ENCODE measurements at regions not wholly inside any gene's neighbourhood (a gene's known extent, or its start where the extent isn't known, plus 50 kb on each side); places are given as distances from the start of the nearest gene placed in this dataset.

- TF ChIP-seq CTCF (IDR thresholded peaks at IDR 0.05; ENCODE audit: poor library complexity) (no peak), EZH2phosphoT487 (IDR thresholded peaks at IDR 0.05; ENCODE audit: low read depth, severe bottlenecking, unreplicated experiment) (no peak), EZH2 (IDR thresholded peaks at IDR 0.05; ENCODE audit: borderline replicate concordance) (no peak)
- H3K4me3 ChIP-seq, result no peak overlapping the region
- H4K20me1 ChIP-seq (ENCODE audit: insufficient read depth, poor library complexity, severe bottlenecking), result no peaks in the 10 kb centered on the region
- H3K4me1 ChIP-seq (ENCODE audit: insufficient read depth), result no peaks in the 10 kb centered on the region
- H3K27ac ChIP-seq, result no peak overlapping the region
- no peak for DNase-seq (ENCODE audit: low spot score)
- H3K36me3 ChIP-seq (replicated peaks; ENCODE audit: insufficient read depth, low read depth), result no peaks in the 10 kb centered on the region
- H3K4me2 ChIP-seq, result no peak overlapping the region
- no peaks in the 10 kb centered on the region for H3K79me2 ChIP-seq
- H3K27me3 ChIP-seq, result no peaks in the 10 kb centered on the region
- no peaks in the 10 kb centered on the region for H3K9me3 ChIP-seq (ENCODE audit: low read depth)
- H3K9me2 ChIP-seq (replicated peaks; ENCODE audit: insufficient read depth), result no peaks in the 10 kb centered on the region
- H2AFZ ChIP-seq, result no peak overlapping the region
Measured at GRCh38 chr3:106245400-106245799, 376.6 kb upstream of the CBLB start.

- H3K4me1 ChIP-seq (ENCODE audit: insufficient read depth), result no peaks in the 10 kb centered on the region
- no peak for TF ChIP-seq EZH2phosphoT487 (IDR thresholded peaks at IDR 0.05; ENCODE audit: low read depth, severe bottlenecking, unreplicated experiment)
- TF ChIP-seq EZH2 (IDR thresholded peaks at IDR 0.05; ENCODE audit: borderline replicate concordance), result no peak
- no peak for TF ChIP-seq CTCF (IDR thresholded peaks at IDR 0.05; ENCODE audit: poor library complexity)
- H3K9me2 ChIP-seq (replicated peaks; ENCODE audit: insufficient read depth), result no peaks in the 10 kb centered on the region
- H3K27me3 ChIP-seq, result no peaks in the 10 kb centered on the region
- H3K4me2 ChIP-seq, result no peak overlapping the region
- H2AFZ ChIP-seq, result no peak overlapping the region
- no peak overlapping the region for H3K27ac ChIP-seq
- no peak overlapping the region for H3K4me3 ChIP-seq
- H3K36me3 ChIP-seq (replicated peaks; ENCODE audit: insufficient read depth, low read depth), result no peaks in the 10 kb centered on the region
- no peaks in the 10 kb centered on the region for H3K9me3 ChIP-seq (ENCODE audit: low read depth)
- no peaks in the 10 kb centered on the region for H4K20me1 ChIP-seq (ENCODE audit: insufficient read depth, poor library complexity, severe bottlenecking)
- H3K79me2 ChIP-seq, result no peaks in the 10 kb centered on the region
- WGBS (ENCODE audit: low lambda C conversion rate, missing lambda C conversion rate), result 97% methylated on average over 5 of the region's 5 CpGs
- DNase-seq (ENCODE audit: low spot score), result no peak
Measured at GRCh38 chr3:106247902-106248684, 379.3 kb upstream of the CBLB start.

GRCh38 chr3:106249159-106249558, 380.3 kb upstream of the CBLB start:
- H4K20me1 ChIP-seq (ENCODE audit: insufficient read depth, poor library complexity, severe bottlenecking), result no peaks in the 10 kb centered on the region
- H3K27ac ChIP-seq, result no peak overlapping the region
- no peaks in the 10 kb centered on the region for H3K36me3 ChIP-seq (replicated peaks; ENCODE audit: insufficient read depth, low read depth)
- TF ChIP-seq EZH2 (IDR thresholded peaks at IDR 0.05; ENCODE audit: borderline replicate concordance) (no peak), CTCF (IDR thresholded peaks at IDR 0.05; ENCODE audit: poor library complexity) (no peak)
- H3K27me3 ChIP-seq, result no peaks in the 10 kb centered on the region
- no peak overlapping the region for H3K4me3 ChIP-seq
- no peak for DNase-seq (ENCODE audit: low spot score)
- WGBS (ENCODE audit: low lambda C conversion rate, missing lambda C conversion rate), result 79% methylated on average over 2 of the region's 2 CpGs
- H3K4me1 ChIP-seq (ENCODE audit: insufficient read depth), result no peaks in the 10 kb centered on the region
- no peak overlapping the region for H3K4me2 ChIP-seq
- H3K9me2 ChIP-seq (replicated peaks; ENCODE audit: insufficient read depth), result no peaks in the 10 kb centered on the region
- no peaks in the 10 kb centered on the region for H3K9me3 ChIP-seq (ENCODE audit: low read depth)
- H3K79me2 ChIP-seq, result no peaks in the 10 kb centered on the region
- H2AFZ ChIP-seq, result no peak overlapping the region

- Histone ChIP-seq H3K27ac (no peak overlapping the region), H3K4me3 (no peak overlapping the region), H3K27me3 (no peaks in the 10 kb centered on the region), H3K4me2 (no peak overlapping the region), H3K9me2 (replicated peaks; ENCODE audit: insufficient read depth) (no peaks in the 10 kb centered on the region), H3K4me1 (ENCODE audit: insufficient read depth) (no peaks in the 10 kb centered on the region), H4K20me1 (ENCODE audit: insufficient read depth, poor library complexity, severe bottlenecking) (no peaks in the 10 kb centered on the region), H3K9me3 (ENCODE audit: low read depth) (no peaks in the 10 kb centered on the region), H2AFZ (no peak overlapping the region), H3K36me3 (replicated peaks; ENCODE audit: insufficient read depth, low read depth) (no peaks in the 10 kb centered on the region), H3K79me2 (no peaks in the 10 kb centered on the region)
- no peak for DNase-seq (ENCODE audit: low spot score)
- no peak for TF ChIP-seq EZH2phosphoT487 (IDR thresholded peaks at IDR 0.05; ENCODE audit: low read depth, severe bottlenecking, unreplicated experiment)
- no peak for TF ChIP-seq CTCF (IDR thresholded peaks at IDR 0.05; ENCODE audit: poor library complexity)
- no peak for TF ChIP-seq EZH2 (IDR thresholded peaks at IDR 0.05; ENCODE audit: borderline replicate concordance)
Measured at GRCh38 chr3:106249981-106250380, 381.2 kb upstream of the CBLB start.
